CD4-positive, alpha-beta memory T cell (primary cell): ENCODE measurements at regions not wholly inside any gene's neighbourhood (a gene's known extent, or its start where the extent isn't known, plus 50 kb on each side); places are given as distances from the start of the nearest gene placed in this dataset.

Experiments used
- CTCF ChIA-PET: fragments of 350-600 bp; sonication (Branson Sonifier 250); formaldehyde crosslinking; loops from one replicate; lab custom pipeline; 2021; ENCODE audit warnings: inconsistent platforms; ENCODE audit not compliant: partially characterized antibody; lab: Charles Lee
- POLR2A ChIA-PET: fragments of 350-600 bp; sonication (Branson Sonifier 250); formaldehyde crosslinking; loops from one replicate; lab custom pipeline; 2021; ENCODE audit not compliant: partially characterized antibody; lab: Charles Lee
- DNase-seq, 5 donors: peaks; one replicate each; pipeline versions ENCODE4 v3.0.0 to v3.0.0-alpha.2; 2020 to 2022; ENCODE audit warnings: mixed read lengths in 1 of 5
- H3K27ac ChIP-seq: one replicate; pipeline ENCODE4 v1.7.0; 2013; ENCODE audit warnings: low read depth, low read length
- H3K27me3 ChIP-seq: 2 replicates; pipeline ENCODE4 v1.7.0; 2013; ENCODE audit warnings: mild to moderate bottlenecking, low read length, moderate library complexity; ENCODE audit not compliant: insufficient read depth
- H3K36me3 ChIP-seq: 2 replicates; pipeline ENCODE4 v1.7.0; 2013; ENCODE audit warnings: mild to moderate bottlenecking, low read length, moderate library complexity; ENCODE audit not compliant: insufficient read depth
- H3K4me1 ChIP-seq: 2 replicates; pipeline ENCODE4 v1.7.0; 2013; ENCODE audit warnings: mild to moderate bottlenecking, low read length, moderate library complexity; ENCODE audit not compliant: insufficient read depth
- H3K4me3 ChIP-seq, 2 donors: one replicate each; pipeline ENCODE4 v1.7.0; 2013; ENCODE audit warnings: low read length in 2 of 2, mild to moderate bottlenecking in 1 of 2
- H3K9me3 ChIP-seq, 2 donors: one replicate each; pipeline ENCODE4 v1.7.0; 2013; ENCODE audit warnings: low read length in 2 of 2, control low read depth in 1 of 2; ENCODE audit not compliant: control insufficient read depth in 1 of 2
- H3K27ac Mint-ChIP-seq, 7 donors: one replicate each; pipeline ENCODE4 v1.8.0; 2020 to 2021; ENCODE audit warnings: mixed read lengths in 7 of 7, mild to moderate bottlenecking in 6 of 7, inconsistent platforms in 3 of 7, moderate library complexity in 3 of 7
- H3K27me3 Mint-ChIP-seq, 2 donors: one replicate each; pipeline ENCODE4 v1.8.0; 2020 to 2021; ENCODE audit warnings: mixed read lengths in 2 of 2
- H3K36me3 Mint-ChIP-seq, 2 donors: one replicate each; pipeline ENCODE4 v1.8.0; 2020 to 2021; ENCODE audit warnings: mixed read lengths in 2 of 2, inconsistent platforms in 1 of 2, mild to moderate bottlenecking in 1 of 2
- H3K4me1 Mint-ChIP-seq, 4 donors: one replicate each; pipeline ENCODE4 v1.8.0; 2020 to 2021; ENCODE audit warnings: mixed read lengths in 4 of 4, mild to moderate bottlenecking in 1 of 4
- H3K4me3 Mint-ChIP-seq, 8 donors: one replicate each; pipeline ENCODE4 v1.8.0; 2020 to 2021; ENCODE audit warnings: mixed read lengths in 8 of 8, mild to moderate bottlenecking in 7 of 8, moderate library complexity in 6 of 8, inconsistent platforms in 3 of 8
- H3K9me3 Mint-ChIP-seq, 8 donors: one replicate each; pipeline ENCODE4 v1.8.0; 2020 to 2021; ENCODE audit warnings: mixed read lengths in 8 of 8, mild to moderate bottlenecking in 5 of 8, inconsistent platforms in 3 of 8, moderate library complexity in 1 of 8
- intact Hi-C: fragments of 100-400 bp; cut with micrococcal nuclease; formaldehyde crosslinking; loops from one replicate; pipeline ENCODE4 v1.15.1; 2023

- intact Hi-C loops, result no loop called here
- H3K4me1 Mint-ChIP-seq, result peaks cover 0 to 10% (median 3%) of the 10 kb centered on the region in 4 donors
- no peak overlapping the region for H3K27ac Mint-ChIP-seq
- H3K9me3 Mint-ChIP-seq, result no peaks in the 10 kb centered on the region
- H3K36me3 Mint-ChIP-seq, result no peaks in the 10 kb centered on the region
- H3K4me1 ChIP-seq, result peaks cover 4% of the 10 kb centered on the region
- H3K36me3 ChIP-seq, result no peaks in the 10 kb centered on the region
- no peak for DNase-seq
- peaks cover 22 to 32% of the 10 kb centered on the region in 2 donors for H3K27me3 Mint-ChIP-seq
- H3K4me3 Mint-ChIP-seq, result no peak overlapping the region
- H3K4me3 ChIP-seq, result no peak overlapping the region
- no peaks in the 10 kb centered on the region for H3K9me3 ChIP-seq
- no peak overlapping the region for H3K27ac ChIP-seq
- ChIA-PET CTCF (no interaction called here), POLR2A (no interaction called here)
- H3K27me3 ChIP-seq, result no peaks in the 10 kb centered on the region
These were observed 100.5 kb downstream of the INHBB start for GRCh38 chr2:120446236-120447126.

GRCh38 chr2:120447127-120447785, 101.3 kb downstream of the INHBB start:
- Histone ChIP-seq H3K9me3 (no peaks in the 10 kb centered on the region), H3K27me3 (no peaks in the 10 kb centered on the region), H3K4me1 (peaks cover 4% of the 10 kb centered on the region), H3K4me3 (no peak overlapping the region), H3K36me3 (no peaks in the 10 kb centered on the region), H3K27ac (no peak overlapping the region)
- POLR2A ChIA-PET, result no interaction called here
- H3K9me3 Mint-ChIP-seq, result no peaks in the 10 kb centered on the region
- intact Hi-C loops, result no loop called here
- no peak for DNase-seq
- H3K36me3 Mint-ChIP-seq, result no peaks in the 10 kb centered on the region
- H3K27me3 Mint-ChIP-seq, result peaks cover 19 to 28% of the 10 kb centered on the region in 2 donors
- no peak overlapping the region for H3K4me3 Mint-ChIP-seq
- H3K27ac Mint-ChIP-seq, result no peak overlapping the region
- CTCF ChIA-PET, result no interaction called here
- H3K4me1 Mint-ChIP-seq, result peaks cover 0 to 10% (median 3%) of the 10 kb centered on the region in 4 donors

DNA sequence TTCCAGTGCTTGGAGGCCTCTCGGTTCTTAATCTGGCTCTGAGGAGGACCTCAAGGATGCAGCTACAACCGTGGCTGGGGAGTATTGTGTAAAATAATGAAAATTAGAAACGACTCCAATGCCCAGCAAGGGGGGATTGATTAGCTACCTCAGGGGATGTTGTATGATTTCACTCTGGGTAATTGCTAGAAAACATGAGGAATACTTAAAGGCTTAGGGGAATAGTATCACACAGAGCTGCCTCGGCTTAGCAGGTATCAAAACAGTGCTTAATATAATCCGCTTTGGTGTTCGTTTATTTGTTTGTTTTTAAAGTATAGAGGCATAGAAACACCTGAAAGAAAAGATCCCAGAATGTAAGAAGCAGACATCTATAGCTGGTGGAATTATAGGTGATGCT, 102.5 kb downstream of the INHBB start:
- peaks cover 0 to 2% (median under 1%) of the 10 kb centered on the region in 4 donors for H3K4me1 Mint-ChIP-seq
- POLR2A ChIA-PET, result no interaction called here
- H3K36me3 Mint-ChIP-seq, result no peaks in the 10 kb centered on the region
- peaks cover 16 to 33% of the 10 kb centered on the region in 2 donors for H3K27me3 Mint-ChIP-seq
- no peaks in the 10 kb centered on the region for H3K9me3 ChIP-seq
- no peaks in the 10 kb centered on the region for H3K9me3 Mint-ChIP-seq
- H3K4me1 ChIP-seq, result no peaks in the 10 kb centered on the region
- no peak overlapping the region for H3K27ac ChIP-seq
- no peaks in the 10 kb centered on the region for H3K36me3 ChIP-seq
- CTCF ChIA-PET, result no interaction called here
- H3K27ac Mint-ChIP-seq, result no peak overlapping the region
- H3K4me3 Mint-ChIP-seq, result no peak overlapping the region
- DNase-seq, result no peak
- H3K27me3 ChIP-seq, result no peaks in the 10 kb centered on the region
- intact Hi-C loops, result no loop called here
- no peak overlapping the region for H3K4me3 ChIP-seq

DNA sequence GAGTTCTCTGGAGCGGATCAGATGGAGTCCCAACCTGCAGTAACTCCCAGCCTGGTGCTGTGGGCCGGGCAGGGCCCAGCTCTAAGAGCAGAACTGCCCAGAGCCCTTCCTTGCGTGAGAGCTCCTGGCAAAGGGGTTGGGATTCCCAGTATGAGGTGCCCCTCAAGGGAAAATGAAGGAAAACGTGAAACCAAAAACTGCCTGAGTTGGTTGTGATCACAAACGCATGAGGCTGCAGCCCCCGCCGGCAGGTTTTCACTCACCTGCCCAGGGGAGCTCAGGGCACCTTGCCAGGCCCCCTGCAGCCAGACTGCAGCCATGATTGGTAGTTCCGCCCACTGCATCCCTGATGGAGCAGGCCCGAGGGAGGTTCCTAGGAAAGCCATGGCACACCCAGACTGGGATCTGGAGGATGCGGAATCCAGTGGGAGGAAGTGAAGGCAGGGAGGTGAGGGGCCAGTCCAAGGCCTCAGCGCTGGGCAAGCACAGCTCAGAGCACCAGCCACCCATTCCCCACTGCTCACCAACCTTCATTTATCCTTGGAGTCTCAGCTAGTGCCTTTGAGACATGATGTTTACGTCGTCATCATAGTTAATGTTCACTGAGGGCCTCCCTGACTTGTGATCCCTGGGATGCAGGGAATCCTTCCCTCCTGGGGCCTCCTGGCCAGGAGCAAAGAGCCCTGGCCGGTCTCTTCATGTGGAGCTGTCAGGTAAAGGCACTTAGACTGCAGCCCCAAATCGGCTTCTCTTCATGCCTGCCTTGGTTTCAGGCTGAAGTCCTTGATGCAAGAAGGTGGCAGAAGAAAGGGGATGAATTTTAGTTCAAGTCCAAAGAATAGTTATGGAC, 103.2 kb downstream of the INHBB start:
- no peak for DNase-seq
- intact Hi-C loops, result no loop called here
- Mint-ChIP-seq H3K4me1 (no peaks in the 10 kb centered on the region), H3K9me3 (no peaks in the 10 kb centered on the region), H3K27ac (no peak overlapping the region), H3K36me3 (no peaks in the 10 kb centered on the region), H3K4me3 (no peak overlapping the region), H3K27me3 (peaks cover 13 to 28% of the 10 kb centered on the region in 2 donors)
- H3K4me1 ChIP-seq, result no peaks in the 10 kb centered on the region
- ChIA-PET CTCF (no interaction called here), POLR2A (no interaction called here)
- no peak overlapping the region for H3K27ac ChIP-seq
- H3K9me3 ChIP-seq, result no peaks in the 10 kb centered on the region
- no peaks in the 10 kb centered on the region for H3K27me3 ChIP-seq
- no peak overlapping the region for H3K4me3 ChIP-seq
- no peaks in the 10 kb centered on the region for H3K36me3 ChIP-seq

DNA sequence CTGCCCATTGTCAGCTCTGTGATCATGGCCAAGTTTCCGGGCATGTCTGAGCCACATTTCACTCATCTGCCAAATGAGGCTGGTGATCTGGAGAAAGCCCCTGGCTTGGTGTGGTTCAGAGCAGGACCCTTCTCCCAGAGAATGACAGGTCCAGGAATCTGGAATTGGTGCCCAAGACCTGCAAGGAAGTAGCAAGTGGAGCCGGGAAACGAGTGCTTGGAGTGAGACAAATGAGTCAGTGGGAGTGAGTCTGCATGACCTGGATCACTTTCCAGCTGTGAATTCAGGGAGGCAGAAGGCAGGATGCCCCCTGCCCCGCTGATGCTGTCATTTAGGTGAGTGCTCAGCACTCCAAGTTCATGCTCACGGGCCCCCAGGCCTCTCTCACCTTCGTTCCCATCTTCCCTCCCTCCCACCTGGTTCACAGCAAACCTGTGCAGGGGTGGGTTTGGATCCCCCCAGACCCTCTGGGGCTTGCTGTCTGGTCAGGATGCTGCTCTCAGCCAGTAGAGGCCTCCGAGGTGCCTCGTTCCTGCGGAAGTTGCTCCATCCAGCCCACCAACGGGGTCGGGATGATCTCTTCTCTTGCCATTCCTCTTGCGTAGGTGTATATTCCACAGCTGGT, 104.4 kb downstream of the INHBB start:
- H3K9me3 ChIP-seq, result no peaks in the 10 kb centered on the region
- H3K4me1 ChIP-seq, result no peaks in the 10 kb centered on the region
- H3K4me3 ChIP-seq, result no peak overlapping the region
- no peaks in the 10 kb centered on the region for H3K36me3 Mint-ChIP-seq
- H3K9me3 Mint-ChIP-seq, result no peaks in the 10 kb centered on the region
- no peak overlapping the region for H3K4me3 Mint-ChIP-seq
- ChIA-PET POLR2A (no interaction called here), CTCF (no interaction called here)
- H3K27ac ChIP-seq, result no peak overlapping the region
- no peak overlapping the region for H3K27ac Mint-ChIP-seq
- no peaks in the 10 kb centered on the region for H3K4me1 Mint-ChIP-seq
- H3K27me3 Mint-ChIP-seq, result peaks cover 13 to 22% of the 10 kb centered on the region in 2 donors
- intact Hi-C loops, result no loop called here
- no peaks in the 10 kb centered on the region for H3K27me3 ChIP-seq
- no peaks in the 10 kb centered on the region for H3K36me3 ChIP-seq
- no peak for DNase-seq

DNA sequence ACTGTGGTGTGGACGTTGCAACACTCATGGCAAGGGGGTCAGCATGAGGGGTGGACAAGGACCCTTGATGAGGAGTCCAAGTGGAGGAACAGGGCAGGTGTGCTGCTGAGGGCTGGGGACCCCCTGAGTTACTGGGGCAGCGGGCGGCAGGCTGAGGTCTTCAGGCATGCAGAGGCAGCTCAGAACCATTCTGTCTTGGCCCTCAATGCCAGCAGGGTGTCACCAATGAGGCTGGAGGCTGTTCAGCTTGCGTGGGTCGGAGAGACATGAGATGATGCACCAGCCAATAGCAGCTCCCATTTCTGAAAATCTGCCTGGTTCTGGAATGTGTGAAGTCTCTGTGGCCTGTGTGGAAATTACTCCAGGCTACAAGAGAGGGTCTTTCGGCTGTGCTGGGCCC, 105.4 kb downstream of the INHBB start:
- Mint-ChIP-seq H3K27ac (no peak overlapping the region), H3K4me1 (no peaks in the 10 kb centered on the region), H3K9me3 (peaks cover 0 to 3% (median 0%) of the 10 kb centered on the region in 8 donors), H3K4me3 (no peak overlapping the region), H3K27me3 (peaks cover 13 to 21% of the 10 kb centered on the region in 2 donors), H3K36me3 (no peaks in the 10 kb centered on the region)
- Histone ChIP-seq H3K4me1 (no peaks in the 10 kb centered on the region), H3K27ac (no peak overlapping the region), H3K36me3 (no peaks in the 10 kb centered on the region), H3K4me3 (no peak overlapping the region), H3K9me3 (no peaks in the 10 kb centered on the region), H3K27me3 (no peaks in the 10 kb centered on the region)
- CTCF ChIA-PET, result no interaction called here
- no peak for DNase-seq
- intact Hi-C loops, result no loop called here
- POLR2A ChIA-PET, result no interaction called here
